OCI-LY1 (cell line): ENCODE measurements at regions not wholly inside any gene's neighbourhood (a gene's known extent, or its start where the extent isn't known, plus 50 kb on each side); places are given as distances from the start of the nearest gene placed in this dataset.

Experiments
- H2AFZ ChIP-seq: fragments of 200-600 bp; sonication (generic), shearing (Covaris generic); 2 replicates; pipeline ENCODE4 v1.6.0; 2014; ENCODE audit warnings: antibody characterized with exemption, mild to moderate bottlenecking, low read length
- H3F3A ChIP-seq: fragments of 200-600 bp; sonication (generic), shearing (Covaris generic); 2 replicates; pipeline ENCODE4 v1.6.0; 2014; ENCODE audit warnings: mild to moderate bottlenecking, antibody characterized with exemption, low read length, moderate library complexity; ENCODE audit not compliant: insufficient read depth
- H3K27ac ChIP-seq: fragments of 200-600 bp; sonication (generic); 2 replicates; pipeline ENCODE4 v1.5.1; 2014; ENCODE audit warnings: low read length, mixed run types, mild to moderate bottlenecking, low read depth; ENCODE audit not compliant: poor library complexity, severe bottlenecking
- H3K27me3 ChIP-seq: fragments of 200-600 bp; sonication (generic); 2 replicates; pipeline ENCODE4 v1.6.0; 2014; ENCODE audit warnings: antibody characterized with exemption, mild to moderate bottlenecking, low read length, moderate library complexity; ENCODE audit not compliant: insufficient read depth
- H3K36me3 ChIP-seq: fragments of 200-600 bp; sonication (generic); 2 replicates; pipeline ENCODE4 v1.6.1; 2014; ENCODE audit warnings: mild to moderate bottlenecking, antibody characterized with exemption, low read length, moderate library complexity, mixed read lengths; ENCODE audit not compliant: insufficient read depth
- H3K4me1 ChIP-seq: fragments of 200-600 bp; sonication (generic); 2 replicates; pipeline ENCODE4 v1.5.1; 2014; ENCODE audit warnings: mild to moderate bottlenecking, low read length, moderate library complexity; ENCODE audit not compliant: insufficient read depth, severe bottlenecking
- H3K4me2 ChIP-seq: fragments of 200-600 bp; sonication (generic), shearing (Covaris generic); 2 replicates; pipeline ENCODE4 v1.6.1; 2014; ENCODE audit warnings: low read length
- H3K4me3 ChIP-seq: fragments of 200-600 bp; sonication (generic); 2 replicates; pipeline ENCODE4 v1.5.1; 2014; ENCODE audit warnings: low read length, low read depth, mild to moderate bottlenecking, mixed read lengths; ENCODE audit not compliant: poor library complexity, severe bottlenecking
- H3K79me2 ChIP-seq: fragments of 200-600 bp; shearing (Covaris generic); 2 replicates; pipeline ENCODE4 v1.6.1; 2016; ENCODE audit warnings: mixed run types, low read length, mixed read lengths; ENCODE audit not compliant: insufficient read depth
- H3K9ac ChIP-seq: fragments of 200-600 bp; sonication (generic), shearing (Covaris generic); 2 replicates; pipeline ENCODE4 v1.6.1; 2014; ENCODE audit warnings: mild to moderate bottlenecking, low read length, mixed read lengths
- H3K9me2 ChIP-seq: fragments of 200-600 bp; sonication (generic), shearing (Covaris generic); 2 replicates; pipeline ENCODE4 v1.6.1; 2014; ENCODE audit warnings: low read depth, mild to moderate bottlenecking, low read length, mixed read lengths
- H3K9me3 ChIP-seq: fragments of 200-600 bp; shearing (Covaris generic); 2 replicates; pipeline ENCODE4 v1.6.1; 2014; ENCODE audit warnings: low read length, mixed read lengths
- H4K20me1 ChIP-seq: fragments of 200-600 bp; sonication (generic), shearing (Covaris generic); 2 replicates; pipeline ENCODE4 v1.6.0; 2016; ENCODE audit warnings: mild to moderate bottlenecking, low read length; ENCODE audit not compliant: insufficient read depth
- CTCF ChIP-seq: fragments of 200-600 bp; sonication (generic), shearing (Covaris generic); IDR thresholded peaks from 2 replicates; pipeline ENCODE4 v1.5.1; 2017; ENCODE audit warnings: mild to moderate bottlenecking, antibody characterized with exemption, low read length, moderate library complexity, mixed read lengths
- EZH2 ChIP-seq: fragments of 200-600 bp; sonication (generic), shearing (Covaris generic); IDR thresholded peaks from 2 replicates; pipeline ENCODE4 v1.8.0; 2017; ENCODE audit warnings: borderline replicate concordance, mixed run types, mild to moderate bottlenecking, antibody characterized with exemption, low read length, moderate library complexity, mixed read lengths

GRCh38 chr2:898319-898718, 52.3 kb upstream of the SNTG2 start:
- Histone ChIP-seq H3F3A (no peaks in the 10 kb centered on the region), H3K27me3 (no peaks in the 10 kb centered on the region), H3K4me3 (no peak overlapping the region), H4K20me1 (no peaks in the 10 kb centered on the region), H3K9me3 (no peaks in the 10 kb centered on the region; the same call in 1 of the 2 replicates), H3K79me2 (no peaks in the 10 kb centered on the region), H3K9me2 (no peaks in the 10 kb centered on the region), H3K9ac (no peak overlapping the region), H2AFZ (no peak overlapping the region), H3K36me3 (no peaks in the 10 kb centered on the region), H3K4me1 (no peaks in the 10 kb centered on the region), H3K27ac (no peak overlapping the region), H3K4me2 (no peak overlapping the region)
- TF ChIP-seq EZH2 (no peak), CTCF (peak; percentile 20; the same call in 1 of the 2 replicates)

GRCh38 chr2:897091-897490, 53.6 kb upstream of the SNTG2 start:
- Histone ChIP-seq H2AFZ (no peak overlapping the region), H3K27me3 (no peaks in the 10 kb centered on the region), H3K9me2 (no peaks in the 10 kb centered on the region), H3K4me2 (no peak overlapping the region), H3K9me3 (no peaks in the 10 kb centered on the region; the same call in 1 of the 2 replicates), H3K4me3 (no peak overlapping the region), H3K9ac (no peak overlapping the region), H3F3A (no peaks in the 10 kb centered on the region), H3K27ac (no peak overlapping the region), H4K20me1 (no peaks in the 10 kb centered on the region), H3K36me3 (no peaks in the 10 kb centered on the region), H3K4me1 (no peaks in the 10 kb centered on the region), H3K79me2 (no peaks in the 10 kb centered on the region)
- no peak for TF ChIP-seq EZH2
- no peak for TF ChIP-seq CTCF

- H3K36me3 ChIP-seq, result no peaks in the 10 kb centered on the region
- TF ChIP-seq CTCF, result no peak
- no peak for TF ChIP-seq EZH2
- H3F3A ChIP-seq, result no peaks in the 10 kb centered on the region
- no peak overlapping the region for H3K27ac ChIP-seq
- H4K20me1 ChIP-seq, result no peaks in the 10 kb centered on the region
- no peak overlapping the region for H2AFZ ChIP-seq
- no peaks in the 10 kb centered on the region for H3K4me1 ChIP-seq
- H3K79me2 ChIP-seq, result no peaks in the 10 kb centered on the region
- no peak overlapping the region for H3K4me3 ChIP-seq
- H3K9ac ChIP-seq, result no peak overlapping the region
- no peaks in the 10 kb centered on the region for H3K9me2 ChIP-seq
- H3K27me3 ChIP-seq, result no peaks in the 10 kb centered on the region
- no peak overlapping the region for H3K4me2 ChIP-seq
- H3K9me3 ChIP-seq, result no peaks in the 10 kb centered on the region
These were observed 57.3 kb upstream of the SNTG2 start for GRCh38 chr2:893311-893710.
